SU-DHL-6 (cell line): ENCODE measurements at regions not wholly inside any gene's neighbourhood (a gene's known extent, or its start where the extent isn't known, plus 50 kb on each side); places are given as distances from the start of the nearest gene placed in this dataset.

Experiments
- H2AFZ ChIP-seq: fragments of 200-600 bp; sonication (generic); 2 replicates; pipeline ENCODE4 v1.6.1; 2014; ENCODE audit warnings: low read depth, mild to moderate bottlenecking, moderate library complexity, mixed read lengths, antibody characterized with exemption, low read length; ENCODE audit not compliant: severe bottlenecking
- H3F3A ChIP-seq: fragments of 200-600 bp; shearing (Covaris generic); 2 replicates; pipeline ENCODE4 v1.6.0; 2016; ENCODE audit warnings: antibody characterized with exemption, mild to moderate bottlenecking; ENCODE audit not compliant: insufficient read depth
- H3K27ac ChIP-seq: fragments of 200-600 bp; sonication (generic); 2 replicates; pipeline ENCODE4 v1.5.1; 2016; ENCODE audit warnings: low read depth, mild to moderate bottlenecking, low read length, moderate library complexity, mixed read lengths
- H3K27me3 ChIP-seq: fragments of 200-600 bp; sonication (generic), shearing (Covaris generic); 2 replicates; pipeline ENCODE4 v1.6.0; 2014; ENCODE audit warnings: mild to moderate bottlenecking, low read length
- H3K36me3 ChIP-seq: fragments of 200-600 bp; sonication (generic); 2 replicates; pipeline ENCODE4 v1.6.1; 2014; ENCODE audit warnings: mild to moderate bottlenecking, low read length, mixed read lengths
- H3K4me2 ChIP-seq: fragments of 300-600, 200-600 bp; shearing (Covaris generic), sonication (generic); 2 replicates; pipeline ENCODE4 v1.6.0; 2014; ENCODE audit warnings: low read length, low read depth, mild to moderate bottlenecking; ENCODE audit not compliant: poor library complexity, severe bottlenecking
- H3K4me3 ChIP-seq: fragments of 200-600 bp; sonication (generic); 2 replicates; pipeline ENCODE4 v1.5.1; 2014; ENCODE audit warnings: antibody characterized with exemption, low read length, mild to moderate bottlenecking, mixed read lengths; ENCODE audit not compliant: insufficient read depth, poor library complexity, severe bottlenecking
- H3K79me2 ChIP-seq: fragments of 200-600 bp; sonication (generic); 2 replicates; pipeline ENCODE4 v1.6.1; 2014; ENCODE audit warnings: mild to moderate bottlenecking, low read length, moderate library complexity; ENCODE audit not compliant: insufficient read depth
- H3K9ac ChIP-seq: fragments of 200-600 bp; sonication (generic); 2 replicates; pipeline ENCODE4 v1.7.0; 2014; ENCODE audit warnings: mild to moderate bottlenecking, low read length
- H3K9me2 ChIP-seq: fragments of 200-600 bp; sonication (generic); replicated peaks from 2 replicates; pipeline ENCODE4 v1.6.1; 2014; ENCODE audit warnings: low read length; ENCODE audit not compliant: insufficient read depth
- H3K9me3 ChIP-seq: fragments of 200-600 bp; sonication (generic); 2 replicates; pipeline ENCODE4 v1.6.1; 2014; ENCODE audit warnings: low read length, mixed read lengths; ENCODE audit not compliant: insufficient read depth
- H4K20me1 ChIP-seq: fragments of 200-600 bp; sonication (generic); 2 replicates; pipeline ENCODE4 v1.6.1; 2014; ENCODE audit warnings: low read depth, mild to moderate bottlenecking, antibody characterized with exemption, low read length, moderate library complexity, mixed read lengths
- CTCF ChIP-seq: fragments of 200-600 bp; sonication (generic); IDR thresholded peaks from one replicate; pipeline ENCODE4 v1.5.1; 2017; ENCODE audit warnings: antibody characterized with exemption, mild to moderate bottlenecking, low read length, moderate library complexity; ENCODE audit not compliant: insufficient read depth, poor library complexity, severe bottlenecking
- EZH2phosphoT487 ChIP-seq: fragments of 200-600 bp; sonication (generic), shearing (Covaris generic); conservative IDR thresholded peaks from 2 replicates; pipeline ENCODE4 v1.6.1; 2018; ENCODE audit warnings: mild to moderate bottlenecking, antibody characterized with exemption, low read length, moderate library complexity, mixed read lengths

GRCh38 chr2:145108361-145108778 lies 588.5 kb upstream of the ZEB2 start:
- Histone ChIP-seq H3K9ac (no peak overlapping the region), H3K9me2 (no peaks in the 10 kb centered on the region), H3K27ac (no peak overlapping the region), H3F3A (no peaks in the 10 kb centered on the region), H3K9me3 (no peaks in the 10 kb centered on the region), H3K4me3 (no peak overlapping the region), H2AFZ (no peak overlapping the region), H3K27me3 (no peaks in the 10 kb centered on the region), H3K36me3 (no peaks in the 10 kb centered on the region), H4K20me1 (no peaks in the 10 kb centered on the region), H3K79me2 (no peaks in the 10 kb centered on the region), H3K4me2 (no peak overlapping the region)
- TF ChIP-seq EZH2phosphoT487 (no peak), CTCF (no peak)

GRCh38 chr2:145106293-145106692 lies 586.4 kb upstream of the ZEB2 start:
- Histone ChIP-seq H2AFZ (no peak overlapping the region), H3F3A (no peaks in the 10 kb centered on the region), H3K27me3 (no peaks in the 10 kb centered on the region), H3K36me3 (no peaks in the 10 kb centered on the region), H3K9me2 (no peaks in the 10 kb centered on the region), H3K4me2 (no peak overlapping the region), H3K79me2 (no peaks in the 10 kb centered on the region), H3K4me3 (no peak overlapping the region), H3K9me3 (no peaks in the 10 kb centered on the region), H3K27ac (no peak overlapping the region), H3K9ac (no peak overlapping the region), H4K20me1 (no peaks in the 10 kb centered on the region)
- TF ChIP-seq CTCF, result no peak
- TF ChIP-seq EZH2phosphoT487, result no peak

DNA sequence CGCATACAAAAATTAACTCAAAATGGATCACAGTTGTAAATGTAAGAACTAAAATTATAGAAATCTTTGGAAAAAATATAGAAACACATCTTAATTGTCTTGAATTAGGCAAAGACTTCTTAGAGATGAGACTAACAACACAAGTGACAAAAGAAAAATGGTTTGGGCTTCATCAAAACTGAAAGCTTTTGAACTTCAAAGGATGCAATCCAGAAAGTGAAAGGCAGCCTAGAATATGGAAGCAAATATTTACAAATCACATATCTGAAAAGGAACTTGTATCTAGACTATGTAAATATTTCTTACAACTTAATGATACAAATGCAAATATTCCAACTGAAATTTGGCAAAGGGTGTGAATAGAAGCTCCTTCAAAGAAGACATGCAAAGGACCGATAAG lies 582.8 kb upstream of the ZEB2 start:
- Histone ChIP-seq H3K4me3 (no peak overlapping the region), H3K4me2 (no peak overlapping the region), H3K9me2 (no peaks in the 10 kb centered on the region), H3K36me3 (no peaks in the 10 kb centered on the region), H3K27me3 (no peaks in the 10 kb centered on the region), H3K79me2 (no peaks in the 10 kb centered on the region), H3F3A (no peaks in the 10 kb centered on the region), H3K27ac (no peak overlapping the region), H2AFZ (no peak overlapping the region), H3K9me3 (no peaks in the 10 kb centered on the region), H3K9ac (no peak overlapping the region), H4K20me1 (no peaks in the 10 kb centered on the region)
- TF ChIP-seq CTCF (no peak), EZH2phosphoT487 (no peak)
